ENCODE measurements at regions not wholly inside any gene's neighbourhood (a gene's known extent, or its start where the extent isn't known, plus 50 kb on each side); places are given as distances from the start of the nearest gene placed in this dataset.

- Histone ChIP-seq H3K27ac (peak overlapping the region in 1 of 4 donors; percentile 11), H3K4me1 (peaks cover 0 to 42% (median 20%) of the 10 kb centered on the region in 4 donors), H3K9me3 (no peaks in the 10 kb centered on the region), H3K36me3 (no peaks in the 10 kb centered on the region), H3K4me3 (no peak overlapping the region), H3K27me3 (no peaks in the 10 kb centered on the region)
- intact Hi-C loops (cut with DNase I) = no loop called here
- TF ChIP-seq POLR2AphosphoS5 (IDR thresholded peaks at IDR 0.05) = no peak
- no peak for TF ChIP-seq EP300 (IDR thresholded peaks at IDR 0.05)
- no peak for TF ChIP-seq CTCF (IDR thresholded peaks at IDR 0.05)
- no peak for TF ChIP-seq POLR2A (IDR thresholded peaks at IDR 0.05)
- 68 to 75% methylated on average over 3 of the region's 3 CpGs for WGBS, 2 donors
- no peak for DNase-seq
Observed at GRCh38 chr1:96510391-96510790, 211.2 kb upstream of the PTBP2 start.

- Histone ChIP-seq H3K9me3 (no peaks in the 10 kb centered on the region), H3K36me3 (no peaks in the 10 kb centered on the region), H3K4me3 (no peak overlapping the region), H3K4me1 (peaks cover 0 to 42% (median 20%) of the 10 kb centered on the region in 4 donors), H3K27ac (no peak overlapping the region), H3K27me3 (no peaks in the 10 kb centered on the region)
- TF ChIP-seq POLR2A (IDR thresholded peaks at IDR 0.05) = no peak
- TF ChIP-seq CTCF (IDR thresholded peaks at IDR 0.05) = no peak
- no peak for TF ChIP-seq POLR2AphosphoS5 (IDR thresholded peaks at IDR 0.05)
- no peak for TF ChIP-seq EP300 (IDR thresholded peaks at IDR 0.05)
- DNase-seq = no peak
- intact Hi-C loops (cut with DNase I) = no loop called here
- WGBS, 2 donors = 25 to 76% methylated on average over 3 of the region's 3 CpGs
Observed at GRCh38 chr1:96510911-96511310, 210.7 kb upstream of the PTBP2 start.

GRCh38 chr1:96513136-96513535 is 208.4 kb upstream of the PTBP2 start:
- Histone ChIP-seq H3K27ac (peak overlapping the region in 2 of 4 donors; percentile 22 to 53), H3K9me3 (no peaks in the 10 kb centered on the region), H3K36me3 (no peaks in the 10 kb centered on the region), H3K27me3 (no peaks in the 10 kb centered on the region), H3K4me1 (peaks cover 0 to 42% (median 20%) of the 10 kb centered on the region in 4 donors), H3K4me3 (no peak overlapping the region)
- intact Hi-C loops (cut with DNase I) = no loop called here
- DNase-seq = no peak
- 45 to 54% methylated on average over 1 of the region's 1 CpG for WGBS, 2 donors
- TF ChIP-seq EP300 (IDR thresholded peaks at IDR 0.05) = no peak
- no peak for TF ChIP-seq CTCF (IDR thresholded peaks at IDR 0.05)
- no peak for TF ChIP-seq POLR2A (IDR thresholded peaks at IDR 0.05)
- no peak for TF ChIP-seq POLR2AphosphoS5 (IDR thresholded peaks at IDR 0.05)

- H3K4me1 ChIP-seq = peaks cover 0 to 46% (median 32%) of the 10 kb centered on the region in 4 donors
- no peak for TF ChIP-seq POLR2A (IDR thresholded peaks at IDR 0.05)
- no peak for TF ChIP-seq EP300 (IDR thresholded peaks at IDR 0.05)
- TF ChIP-seq POLR2AphosphoS5 (IDR thresholded peaks at IDR 0.05) = no peak
- no peak for TF ChIP-seq CTCF (IDR thresholded peaks at IDR 0.05)
- H3K4me3 ChIP-seq = no peak overlapping the region
- no peaks in the 10 kb centered on the region for H3K36me3 ChIP-seq
- no peak overlapping the region for H3K27ac ChIP-seq
- intact Hi-C loops (cut with DNase I) = loop anchor here (5.0 kb wide), 1 partner anchor 33 kb away; no protein-coding TSS in a partner anchor
- no peak for DNase-seq
- H3K9me3 ChIP-seq = no peaks in the 10 kb centered on the region
- 52 to 73% methylated on average over 3 of the region's 3 CpGs for WGBS, 2 donors
- H3K27me3 ChIP-seq = no peaks in the 10 kb centered on the region
Observed at GRCh38 chr1:96515430-96515829, 206.2 kb upstream of the PTBP2 start.

GRCh38 chr1:96515925-96516324 is 205.7 kb upstream of the PTBP2 start:
- DNase-seq = no peak
- H3K36me3 ChIP-seq = no peaks in the 10 kb centered on the region
- intact Hi-C loops (cut with DNase I) = loop anchor here (5.0 kb wide), 1 partner anchor 34 kb away; no protein-coding TSS in a partner anchor
- H3K27ac ChIP-seq = no peak overlapping the region
- no peaks in the 10 kb centered on the region for H3K9me3 ChIP-seq
- peaks cover 0 to 46% (median 36%) of the 10 kb centered on the region in 4 donors for H3K4me1 ChIP-seq
- no peaks in the 10 kb centered on the region for H3K27me3 ChIP-seq
- TF ChIP-seq POLR2AphosphoS5 (IDR thresholded peaks at IDR 0.05) (no peak), POLR2A (IDR thresholded peaks at IDR 0.05) (no peak), EP300 (IDR thresholded peaks at IDR 0.05) (no peak), CTCF (IDR thresholded peaks at IDR 0.05) (no peak)
- H3K4me3 ChIP-seq = no peak overlapping the region
- WGBS, 2 donors = 90% methylated on average over 1 of the region's 1 CpG

Data from sigmoid colon (tissue), 6 donors.